ENCODE measurements at regions not wholly inside any gene's neighbourhood (a gene's known extent, or its start where the extent isn't known, plus 50 kb on each side); places are given as distances from the start of the nearest gene placed in this dataset.
"Not testable (repeated sequence)": the region's sequence is repeated elsewhere in the genome, so short reads cannot be mapped to it uniquely, and the experiment has no call there.

- Histone ChIP-seq H3K9ac (ENCODE audit: low read depth, low read length, poor library complexity, severe bottlenecking) (no peak overlapping the region), H2AFZ (ENCODE audit: low read length) (no peak overlapping the region), H3K27me3 (ENCODE audit: insufficient read depth, low read length, poor library complexity, severe bottlenecking) (no peaks in the 10 kb centered on the region), H3K4me2 (ENCODE audit: low read depth, low read length, poor library complexity, severe bottlenecking) (no peak overlapping the region), H3K4me3 (ENCODE audit: low read length, poor library complexity, severe bottlenecking) (no peak overlapping the region), H3K9me3 (ENCODE audit: insufficient read depth, low read depth, low read length) (no peaks in the 10 kb centered on the region), H3K79me2 (ENCODE audit: insufficient read depth, low read length) (no peaks in the 10 kb centered on the region), H3F3A (ENCODE audit: low read depth) (no peaks in the 10 kb centered on the region), H4K20me1 (ENCODE audit: insufficient read depth, low read length, poor library complexity, severe bottlenecking) (no peaks in the 10 kb centered on the region), H3K4me1 (ENCODE audit: insufficient read depth, low read length, poor library complexity, severe bottlenecking) (no peaks in the 10 kb centered on the region), H3K36me3 (ENCODE audit: insufficient read depth, low read length) (no peaks in the 10 kb centered on the region), H3K9me2 (replicated peaks; ENCODE audit: low read depth, low read length) (no peaks in the 10 kb centered on the region)
- no peak for TF ChIP-seq EZH2phosphoT487 (IDR thresholded peaks at IDR 0.05; ENCODE audit: borderline replicate concordance)
- TF ChIP-seq CTCF (conservative IDR thresholded peaks at IDR 0.05; ENCODE audit: low read length), result no peak
Observed at GRCh38 chr3:87822563-87822962, 236.2 kb downstream of the CGGBP1 start.

DNA sequence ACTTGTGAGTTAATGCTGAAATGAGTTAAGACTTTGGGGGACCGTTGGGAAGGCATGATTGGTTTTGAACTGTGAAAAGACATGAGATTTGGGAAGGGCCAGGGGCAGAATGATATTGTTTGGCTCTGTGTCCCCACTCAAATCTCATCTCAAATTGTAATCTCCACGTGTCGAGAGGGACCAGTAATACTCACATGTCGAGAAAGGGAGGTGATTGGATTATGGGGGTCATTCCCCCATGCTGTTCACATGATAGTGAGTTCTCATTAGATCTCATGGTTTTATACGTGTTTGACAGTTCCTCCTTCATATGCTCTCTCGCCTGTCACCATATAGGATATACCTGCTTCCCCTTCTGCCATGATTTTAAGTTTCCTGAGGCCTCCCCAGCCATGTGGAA, 245.3 kb downstream of the CGGBP1 start:
- not testable (repeated sequence) for H3K4me3 ChIP-seq (ENCODE audit: low read length, poor library complexity, severe bottlenecking); H3K36me3 ChIP-seq (ENCODE audit: insufficient read depth, low read length); H3K9me3 ChIP-seq (ENCODE audit: insufficient read depth, low read depth, low read length); H3K27me3 ChIP-seq (ENCODE audit: insufficient read depth, low read length, poor library complexity, severe bottlenecking); H3K9ac ChIP-seq (ENCODE audit: low read depth, low read length, poor library complexity, severe bottlenecking); H3K9me2 ChIP-seq (replicated peaks; ENCODE audit: low read depth, low read length); H3K79me2 ChIP-seq (ENCODE audit: insufficient read depth, low read length); H2AFZ ChIP-seq (ENCODE audit: low read length); H3K4me2 ChIP-seq (ENCODE audit: low read depth, low read length, poor library complexity, severe bottlenecking); H3F3A ChIP-seq (ENCODE audit: low read depth); H4K20me1 ChIP-seq (ENCODE audit: insufficient read depth, low read length, poor library complexity, severe bottlenecking); H3K4me1 ChIP-seq (ENCODE audit: insufficient read depth, low read length, poor library complexity, severe bottlenecking)

GRCh38 chr3:87811953-87812352, 246.9 kb downstream of the CGGBP1 start:
- no peak overlapping the region for H2AFZ ChIP-seq (ENCODE audit: low read length)
- H3K9me3 ChIP-seq (ENCODE audit: insufficient read depth, low read depth, low read length), result no peaks in the 10 kb centered on the region
- H3K4me3 ChIP-seq (ENCODE audit: low read length, poor library complexity, severe bottlenecking), result no peak overlapping the region
- no peak overlapping the region for H3K4me2 ChIP-seq (ENCODE audit: low read depth, low read length, poor library complexity, severe bottlenecking)
- no peaks in the 10 kb centered on the region for H3K79me2 ChIP-seq (ENCODE audit: insufficient read depth, low read length)
- no peaks in the 10 kb centered on the region for H3K27me3 ChIP-seq (ENCODE audit: insufficient read depth, low read length, poor library complexity, severe bottlenecking)
- no peaks in the 10 kb centered on the region for H3K4me1 ChIP-seq (ENCODE audit: insufficient read depth, low read length, poor library complexity, severe bottlenecking)
- no peaks in the 10 kb centered on the region for H3K9me2 ChIP-seq (replicated peaks; ENCODE audit: low read depth, low read length)
- H3K36me3 ChIP-seq (ENCODE audit: insufficient read depth, low read length), result no peaks in the 10 kb centered on the region
- no peak overlapping the region for H3K9ac ChIP-seq (ENCODE audit: low read depth, low read length, poor library complexity, severe bottlenecking)
- no peaks in the 10 kb centered on the region for H4K20me1 ChIP-seq (ENCODE audit: insufficient read depth, low read length, poor library complexity, severe bottlenecking)
- TF ChIP-seq CTCF (conservative IDR thresholded peaks at IDR 0.05; ENCODE audit: low read length) (no peak), EZH2phosphoT487 (IDR thresholded peaks at IDR 0.05; ENCODE audit: borderline replicate concordance) (no peak)
- no peaks in the 10 kb centered on the region for H3F3A ChIP-seq (ENCODE audit: low read depth)

- TF ChIP-seq CTCF (conservative IDR thresholded peaks at IDR 0.05; ENCODE audit: low read length) (no peak), EZH2phosphoT487 (IDR thresholded peaks at IDR 0.05; ENCODE audit: borderline replicate concordance) (no peak)
- H3K79me2 ChIP-seq (ENCODE audit: insufficient read depth, low read length), result no peaks in the 10 kb centered on the region
- no peak overlapping the region for H2AFZ ChIP-seq (ENCODE audit: low read length)
Observed at GRCh38 chr3:87810452-87811016, 248.3 kb downstream of the CGGBP1 start.

More at GRCh38 chr3:87810452-87811016, 248.3 kb downstream of the CGGBP1 start:
- H3K27me3 ChIP-seq (ENCODE audit: insufficient read depth, low read length, poor library complexity, severe bottlenecking), result no peaks in the 10 kb centered on the region
- H3K9me2 ChIP-seq (replicated peaks; ENCODE audit: low read depth, low read length), result no peaks in the 10 kb centered on the region
- no peaks in the 10 kb centered on the region for H3K36me3 ChIP-seq (ENCODE audit: insufficient read depth, low read length)
- H3F3A ChIP-seq (ENCODE audit: low read depth), result no peaks in the 10 kb centered on the region
- no peak overlapping the region for H3K4me3 ChIP-seq (ENCODE audit: low read length, poor library complexity, severe bottlenecking)
- H3K4me2 ChIP-seq (ENCODE audit: low read depth, low read length, poor library complexity, severe bottlenecking), result no peak overlapping the region
- no peaks in the 10 kb centered on the region for H3K9me3 ChIP-seq (ENCODE audit: insufficient read depth, low read depth, low read length)
- H3K9ac ChIP-seq (ENCODE audit: low read depth, low read length, poor library complexity, severe bottlenecking), result no peak overlapping the region
- no peaks in the 10 kb centered on the region for H4K20me1 ChIP-seq (ENCODE audit: insufficient read depth, low read length, poor library complexity, severe bottlenecking)
- H3K4me1 ChIP-seq (ENCODE audit: insufficient read depth, low read length, poor library complexity, severe bottlenecking), result no peaks in the 10 kb centered on the region
